Limb (tissue), 2 donors: ENCODE measurements at regions not wholly inside any gene's neighbourhood (a gene's known extent, or its start where the extent isn't known, plus 50 kb on each side); places are given as distances from the start of the nearest gene placed in this dataset.

Source experiments
- DNase-seq, 2 donors: peaks; one replicate each; pipeline ENCODE4 v3.0.0-alpha.2; 2016; ENCODE audit errors: extremely low spot score in 2 of 2

DNA sequence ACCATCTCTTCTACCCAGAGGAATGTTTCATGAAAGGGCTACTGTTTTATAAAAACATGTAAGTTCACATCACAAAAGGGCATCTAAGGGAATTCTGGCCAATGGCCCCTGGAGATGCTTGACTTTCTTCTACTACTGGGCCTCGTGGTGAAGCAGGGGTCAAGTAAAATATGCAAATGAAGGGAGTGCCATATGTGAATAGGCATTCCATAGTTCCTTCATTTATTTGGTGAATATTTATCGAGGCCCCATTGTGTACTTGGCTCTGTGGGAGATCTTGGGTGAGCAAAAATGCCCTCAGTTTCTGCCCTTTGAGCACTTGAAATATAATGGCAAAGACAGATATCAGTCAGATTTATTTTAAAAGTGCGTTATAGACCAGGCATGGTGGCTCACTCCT is 101.3 kb upstream of the CACNA2D3 start:
- no peak for DNase-seq

- no peak for DNase-seq
Measured at GRCh38 chr3:54020436-54020835, 101.9 kb upstream of the CACNA2D3 start.

- DNase-seq, result no peak
Measured at GRCh38 chr3:54014067-54014466, 108.3 kb upstream of the CACNA2D3 start.

DNA sequence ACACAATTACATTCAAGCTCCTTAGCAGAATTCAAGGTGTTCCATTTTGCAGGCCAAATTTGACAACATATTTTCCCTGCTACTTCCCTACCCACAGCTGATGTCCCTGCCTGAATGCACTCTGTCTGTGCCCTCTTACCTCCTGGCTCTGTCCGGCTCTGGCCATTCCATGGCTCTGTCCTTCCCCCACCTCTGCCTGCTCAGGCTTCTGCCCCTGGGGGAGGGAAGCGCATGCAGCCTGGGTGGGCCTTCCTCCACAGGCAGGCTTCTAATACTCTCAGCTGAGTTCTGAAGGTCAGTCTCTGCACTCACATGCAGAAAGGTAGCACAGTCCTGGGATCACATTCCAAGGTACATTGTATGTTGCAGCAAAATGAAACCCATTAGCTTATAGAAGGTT is 113.6 kb upstream of the CACNA2D3 start:
- no peak for DNase-seq

- no peak for DNase-seq
Measured at GRCh38 chr3:54008099-54008498, 114.3 kb upstream of the CACNA2D3 start.

- DNase-seq, result no peak
Measured at GRCh38 chr3:54004335-54004734, 112.7 kb upstream of the SELENOK start.

- DNase-seq, result no peak
Measured at GRCh38 chr3:54003136-54003535, 111.5 kb upstream of the SELENOK start.

GRCh38 chr3:53999725-54000124 is 108.1 kb upstream of the SELENOK start:
- DNase-seq, result no peak

DNA sequence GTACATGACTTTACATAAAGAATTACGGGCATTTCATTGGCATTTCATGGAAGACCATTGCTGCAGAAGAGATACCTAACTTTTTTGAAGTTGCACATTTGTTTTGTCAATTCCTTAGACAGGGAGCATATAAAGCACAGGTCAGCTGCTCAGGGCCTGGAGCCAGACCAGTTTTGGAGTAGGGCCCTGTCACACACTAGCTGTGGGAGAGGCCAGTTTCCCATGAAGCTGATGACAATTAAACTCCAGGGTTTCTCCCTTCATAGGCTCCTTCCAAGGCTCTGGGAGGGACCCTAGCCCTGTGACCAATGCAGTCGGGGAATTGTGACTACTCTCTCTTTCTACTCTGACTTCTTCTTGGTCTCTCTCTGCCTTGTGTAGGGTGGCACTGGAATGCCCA is 107.3 kb upstream of the SELENOK start:
- no peak for DNase-seq

DNA sequence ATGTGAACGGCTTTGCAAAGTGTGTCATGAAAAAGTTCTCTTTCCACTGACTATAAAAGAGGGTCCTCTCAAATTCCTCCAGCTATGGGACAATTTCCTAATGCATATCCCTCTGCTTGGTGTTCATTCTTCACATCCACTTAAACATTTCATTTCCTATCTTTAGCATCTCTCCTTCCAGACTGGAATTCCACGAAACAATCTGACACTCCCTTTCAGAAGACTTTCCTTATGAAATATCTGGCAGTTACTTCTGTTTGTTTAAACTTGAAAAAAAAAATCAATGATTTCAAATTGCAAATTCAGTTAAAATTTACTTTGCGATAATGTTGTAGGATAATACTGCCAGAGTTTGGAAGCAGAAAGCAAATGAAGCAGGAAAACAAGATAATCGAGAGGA is 105.8 kb upstream of the SELENOK start:
- DNase-seq, result no peak

GRCh38 chr3:53996141-53996874 is 104.6 kb upstream of the SELENOK start:
- DNase-seq, result no peak

DNA sequence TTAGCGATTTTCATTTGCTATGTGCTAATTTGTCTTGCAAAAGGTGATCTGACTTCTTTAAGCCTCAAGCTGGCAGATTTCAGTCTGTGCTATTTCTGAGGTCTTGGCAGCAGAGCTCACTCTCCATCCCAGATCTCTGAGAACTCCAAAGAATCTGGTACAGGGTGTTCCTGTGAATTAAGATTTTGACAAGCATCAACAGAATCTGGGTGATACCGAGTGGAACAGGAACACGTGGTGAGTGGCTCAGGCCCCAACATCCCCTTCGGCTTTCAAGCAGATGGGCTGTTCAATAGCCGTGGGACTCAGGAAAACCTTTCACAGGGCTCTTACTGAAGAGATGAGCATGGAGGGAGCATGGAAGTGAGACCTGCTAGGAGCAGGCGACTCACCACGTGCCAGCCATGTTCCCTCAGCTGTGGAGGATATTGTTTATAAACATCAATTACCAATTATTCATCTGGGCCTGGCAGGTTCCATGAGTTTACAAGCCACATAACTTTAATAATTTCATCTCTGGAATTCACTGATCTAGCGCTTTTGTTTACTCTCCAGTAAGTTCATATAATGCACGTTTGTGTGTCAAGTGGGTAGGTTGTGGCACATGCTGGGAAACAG is 103.4 kb upstream of the SELENOK start:
- DNase-seq, result no peak

DNA sequence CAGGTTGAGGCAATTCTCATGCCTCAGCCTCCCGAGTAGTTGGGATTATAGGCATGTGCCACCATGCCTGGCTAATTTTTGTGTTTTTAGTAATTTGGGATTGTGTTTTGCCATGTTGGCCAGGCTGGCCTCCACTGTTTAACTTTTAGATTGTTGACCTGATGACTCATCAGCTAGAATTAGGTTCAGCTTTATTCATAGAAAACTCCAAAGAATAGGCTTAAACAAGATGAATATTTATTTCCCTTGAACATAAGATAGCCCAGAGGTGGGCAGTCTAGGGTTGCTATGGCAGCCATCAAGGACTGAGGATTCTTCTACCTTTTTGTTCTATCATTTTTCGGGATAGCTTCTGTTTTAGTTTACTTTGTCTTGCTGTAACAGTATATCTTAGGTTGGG is 99.6 kb upstream of the SELENOK start:
- no peak for DNase-seq

DNA sequence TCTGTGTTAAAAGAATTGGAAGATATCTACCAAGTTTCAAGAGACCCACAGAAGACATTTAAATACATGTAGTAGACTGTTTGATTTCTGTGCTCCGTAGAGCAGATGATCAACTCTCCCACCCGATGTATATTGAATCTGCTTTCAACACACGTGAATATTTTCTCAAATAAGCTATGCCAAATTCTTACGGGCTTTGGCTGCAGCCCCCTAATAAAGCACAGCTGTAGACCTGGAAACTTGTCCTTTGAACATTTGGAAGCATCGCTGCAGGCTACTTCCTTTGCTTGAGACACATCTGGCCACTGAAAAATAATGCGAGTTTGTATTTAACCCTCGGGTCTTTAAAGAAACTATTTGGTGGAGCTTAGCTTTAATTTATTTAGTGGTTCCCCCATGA is 98.3 kb upstream of the SELENOK start:
- DNase-seq, result peak in 1 of 2 donors; percentile 57

GRCh38 chr3:53989451-53989850 is 97.8 kb upstream of the SELENOK start:
- DNase-seq, result peak in 1 of 2 donors; percentile 15

DNA sequence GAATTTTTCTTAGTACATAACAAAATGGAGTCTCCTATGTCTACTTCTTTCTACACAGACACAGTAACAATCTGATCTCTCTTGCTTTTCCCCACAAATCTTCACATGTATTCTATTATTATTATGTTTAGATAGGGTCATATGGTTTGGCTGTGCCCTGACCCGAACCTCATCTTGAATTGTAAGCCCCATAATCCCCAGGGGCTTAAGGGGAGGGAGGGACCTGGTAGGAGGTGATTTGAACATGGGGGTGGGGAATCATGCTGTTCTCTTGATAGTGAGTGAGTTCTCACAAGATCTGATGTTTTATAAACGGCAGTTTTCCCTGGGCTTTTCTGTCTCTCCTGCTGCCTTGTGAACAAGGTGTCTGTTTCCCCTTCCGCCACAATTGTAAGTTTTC is 86.7 kb upstream of the SELENOK start:
- DNase-seq, result no peak

GRCh38 chr3:53975382-53975781 is 83.7 kb upstream of the SELENOK start:
- no peak for DNase-seq

- DNase-seq, result no peak
Measured at GRCh38 chr3:53974324-53974723, 82.7 kb upstream of the SELENOK start.

GRCh38 chr3:53973905-53974304 is 82.2 kb upstream of the SELENOK start:
- DNase-seq, result no peak

GRCh38 chr3:53970661-53971060 is 79.0 kb upstream of the SELENOK start:
- DNase-seq, result no peak

DNA sequence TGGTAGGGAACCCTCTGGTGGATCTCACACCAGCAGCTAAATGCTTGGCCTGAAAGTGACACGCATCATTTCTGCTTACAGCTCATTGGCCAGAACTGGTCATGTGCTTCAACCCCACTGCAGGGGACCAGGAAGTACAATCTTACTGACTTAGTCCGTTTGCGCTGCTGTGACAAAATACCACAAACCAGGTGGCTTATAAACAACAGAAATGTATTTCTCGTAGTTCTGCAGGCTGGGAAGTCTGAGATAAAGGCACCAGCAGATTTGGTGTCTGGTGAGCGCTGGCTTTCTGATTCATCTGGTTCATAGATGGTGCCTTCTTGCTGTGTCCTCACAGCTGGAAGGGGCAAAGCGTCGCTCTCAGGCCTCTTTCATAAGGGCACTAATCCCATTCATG is 77.4 kb upstream of the SELENOK start:
- DNase-seq, result no peak

- DNase-seq, result no peak
Measured at GRCh38 chr3:53965291-53965690, 73.6 kb upstream of the SELENOK start.

- DNase-seq, result no peak
Measured at GRCh38 chr3:53957831-53958230, 66.2 kb upstream of the SELENOK start.
